ENCODE measurements at regions not wholly inside any gene's neighbourhood (a gene's known extent, or its start where the extent isn't known, plus 50 kb on each side); places are given as distances from the start of the nearest gene placed in this dataset.

GRCh38 chr22:23385678-23386631 is 194.1 kb downstream of the IGLL1 start:
- TF ChIP-seq TCF12 (IDR thresholded peaks at IDR 0.05; ENCODE audit: low read depth, low read length) (no peak), CTCF (IDR thresholded peaks at IDR 0.05; ENCODE audit: control extremely low read depth in 1 of 3, insufficient read depth in 1 of 3, low read depth in 1 of 3, low read length in 3 of 3) (peak; percentile 97 to 99 (median 99)), POLR2AphosphoS5 (IDR thresholded peaks at IDR 0.05; ENCODE audit: low read depth, low read length) (no peak), POLR2A (IDR thresholded peaks at IDR 0.05; ENCODE audit: control extremely low read depth in 1 of 2, low read depth in 2 of 2, low read length in 2 of 2) (no peak), TAF1 (IDR thresholded peaks at IDR 0.05; ENCODE audit: low read depth, low read length) (no peak), RFX5 (IDR thresholded peaks at IDR 0.05; ENCODE audit: borderline replicate concordance, low read depth, low read length) (no peak), POU5F1 (IDR thresholded peaks at IDR 0.05; ENCODE audit: low read depth, low read length) (no peak), JUND (IDR thresholded peaks at IDR 0.05; ENCODE audit: low read length) (no peak), BCL11A (IDR thresholded peaks at IDR 0.05; ENCODE audit: low read depth in 2 of 2, low read length in 2 of 2) (no peak), HDAC6 (IDR thresholded peaks at IDR 0.05; ENCODE audit: low read depth, low read length) (no peak), SP1 (IDR thresholded peaks at IDR 0.05; ENCODE audit: low read depth, low read length) (no peak), RAD21 (IDR thresholded peaks at IDR 0.05 in 1 of 2, conservative IDR thresholded peaks at IDR 0.05 in 1 of 2; ENCODE audit: low read depth in 2 of 2, low read length in 2 of 2) (peak; percentile 97 to 99), CEBPB (IDR thresholded peaks at IDR 0.05; ENCODE audit: low read depth, low read length) (no peak), CHD2 (IDR thresholded peaks at IDR 0.05; ENCODE audit: low read length) (no peak)

All from H1 (cell line).